Gastroesophageal sphincter (tissue), 4 donors: ENCODE measurements at regions not wholly inside any gene's neighbourhood (a gene's known extent, or its start where the extent isn't known, plus 50 kb on each side); places are given as distances from the start of the nearest gene placed in this dataset.

Experiments used
- ATAC-seq: fragments of 150-250 bp; one replicate; pipeline ENCODE4 v1.9.1; 2016; ENCODE audit warnings: mild to moderate bottlenecking, moderate library complexity
- H3K27ac ChIP-seq, 4 donors: fragments of 200-600 bp; sonication (generic) in 3 of 4; 1 replicate in 3 of 4; 2 replicates in 1 of 4; pipeline ENCODE4 v1.5.1; 2016 to 2019
- H3K27me3 ChIP-seq: fragments of 200-600 bp; sonication (generic); one replicate; pipeline ENCODE4 v1.5.1; 2019
- H3K36me3 ChIP-seq, 2 donors: fragments of 200-600 bp; sonication (generic); one replicate each; pipeline ENCODE4 v1.5.1; 2019; ENCODE audit warnings: control low read depth in 1 of 2
- H3K4me1 ChIP-seq, 3 donors: fragments of 200-600 bp; sonication (generic); 1 replicate in 2 of 3; 2 replicates in 1 of 3; pipeline ENCODE4 v1.5.1; 2016 to 2019; ENCODE audit warnings: control low read depth in 2 of 3
- H3K4me3 ChIP-seq, 2 donors: fragments of 200-600 bp; sonication (generic); one replicate each; pipeline ENCODE4 v1.5.1; 2019; ENCODE audit warnings: mild to moderate bottlenecking in 1 of 2, moderate library complexity in 1 of 2
- H3K9me3 ChIP-seq, 3 donors: fragments of 200-600 bp; sonication (generic); one replicate each; pipeline ENCODE4 v1.5.1; 2017 to 2019; ENCODE audit warnings: control low read depth in 2 of 3
- EP300 ChIP-seq: sonication (generic); formaldehyde crosslinking; IDR thresholded peaks from one replicate; pipeline ENCODE4 v1.6.1; 2017; ENCODE audit warnings: antibody characterized with exemption, mild to moderate bottlenecking
- POLR2A ChIP-seq, 2 donors: fragments of 450-650 bp; IDR thresholded peaks; one replicate each; pipeline ENCODE4 v1.6.1; 2017; ENCODE audit warnings: antibody characterized with exemption in 2 of 2, mild to moderate bottlenecking in 2 of 2, moderate library complexity in 1 of 2
- POLR2AphosphoS5 ChIP-seq: sonication (generic); formaldehyde crosslinking; IDR thresholded peaks from one replicate; pipeline ENCODE4 v1.6.1; 2017; ENCODE audit warnings: antibody characterized with exemption
- WGBS, 2 donors: methylation state at CpG; one replicate each; pipeline ENCODE4 v1.1.5; 2018; ENCODE audit warnings: low coverage in 1 of 2; 5-methylcytosine and 5-hydroxymethylcytosine counted together
- TF ChIP-seq, protein P1 (sequence below), 4 experiments: fragments of 200-600 bp in 2 of 4; fragments of 450-650 bp in 2 of 4; sonication (generic) in 1 of 4; IDR thresholded peaks; one replicate each; pipeline ENCODE4 v1.5.1; 2017 to 2019; ENCODE audit warnings: antibody characterized with exemption in 4 of 4, mild to moderate bottlenecking in 2 of 4, moderate library complexity in 2 of 4

DNA sequence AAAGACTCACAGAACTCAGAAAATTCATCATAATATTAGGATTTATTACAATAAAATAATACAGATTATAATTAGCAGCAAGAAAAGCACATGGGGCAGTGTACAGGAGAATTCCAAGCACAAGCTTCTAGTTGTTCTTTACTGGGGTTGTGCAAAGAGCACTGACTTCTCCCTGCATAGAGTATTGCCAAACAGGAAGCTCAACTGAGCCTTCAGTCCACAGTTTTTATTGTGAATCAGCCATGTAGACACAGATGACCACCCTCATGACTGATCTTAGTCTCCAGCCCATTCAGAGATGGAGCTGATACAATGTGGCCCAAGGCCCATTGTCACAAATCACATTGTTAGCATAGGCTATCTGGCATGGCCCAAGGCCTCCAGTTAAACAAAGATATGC, 798.9 kb downstream of the KCNA4 start:
- no peak for ATAC-seq
- TF ChIP-seq POLR2A (IDR thresholded peaks at IDR 0.05), result no peak
- no peak for TF ChIP-seq EP300
- TF ChIP-seq, protein P1, sequence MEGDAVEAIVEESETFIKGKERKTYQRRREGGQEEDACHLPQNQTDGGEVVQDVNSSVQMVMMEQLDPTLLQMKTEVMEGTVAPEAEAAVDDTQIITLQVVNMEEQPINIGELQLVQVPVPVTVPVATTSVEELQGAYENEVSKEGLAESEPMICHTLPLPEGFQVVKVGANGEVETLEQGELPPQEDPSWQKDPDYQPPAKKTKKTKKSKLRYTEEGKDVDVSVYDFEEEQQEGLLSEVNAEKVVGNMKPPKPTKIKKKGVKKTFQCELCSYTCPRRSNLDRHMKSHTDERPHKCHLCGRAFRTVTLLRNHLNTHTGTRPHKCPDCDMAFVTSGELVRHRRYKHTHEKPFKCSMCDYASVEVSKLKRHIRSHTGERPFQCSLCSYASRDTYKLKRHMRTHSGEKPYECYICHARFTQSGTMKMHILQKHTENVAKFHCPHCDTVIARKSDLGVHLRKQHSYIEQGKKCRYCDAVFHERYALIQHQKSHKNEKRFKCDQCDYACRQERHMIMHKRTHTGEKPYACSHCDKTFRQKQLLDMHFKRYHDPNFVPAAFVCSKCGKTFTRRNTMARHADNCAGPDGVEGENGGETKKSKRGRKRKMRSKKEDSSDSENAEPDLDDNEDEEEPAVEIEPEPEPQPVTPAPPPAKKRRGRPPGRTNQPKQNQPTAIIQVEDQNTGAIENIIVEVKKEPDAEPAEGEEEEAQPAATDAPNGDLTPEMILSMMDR (IDR thresholded peaks at IDR 0.05), result no peak
- TF ChIP-seq POLR2AphosphoS5, result no peak
- Histone ChIP-seq H3K4me1 (no peaks in the 10 kb centered on the region), H3K4me3 (no peak overlapping the region), H3K27ac (no peak overlapping the region), H3K9me3 (peaks cover 0 to 16% (median 0%) of the 10 kb centered on the region in 3 donors), H3K36me3 (no peaks in the 10 kb centered on the region), H3K27me3 (no peaks in the 10 kb centered on the region)

- Histone ChIP-seq H3K4me3 (no peak overlapping the region), H3K27ac (no peak overlapping the region), H3K36me3 (no peaks in the 10 kb centered on the region), H3K27me3 (no peaks in the 10 kb centered on the region), H3K9me3 (peaks cover 0 to 9% (median 0%) of the 10 kb centered on the region in 3 donors), H3K4me1 (no peaks in the 10 kb centered on the region)
- TF ChIP-seq POLR2A (IDR thresholded peaks at IDR 0.05) (no peak), POLR2AphosphoS5 (no peak), EP300 (no peak)
- TF ChIP-seq, protein P1 (IDR thresholded peaks at IDR 0.05), result no peak
- 57 to 69% methylated on average over 3 to 4 of the region's 4 CpGs for WGBS, 2 donors
- ATAC-seq, result no peak
Measured at GRCh38 chr11:29214833-29215232, 802.0 kb downstream of the KCNA4 start.

GRCh38 chr11:29211202-29211601, 805.6 kb downstream of the KCNA4 start:
- no peaks in the 10 kb centered on the region for H3K36me3 ChIP-seq

DNA sequence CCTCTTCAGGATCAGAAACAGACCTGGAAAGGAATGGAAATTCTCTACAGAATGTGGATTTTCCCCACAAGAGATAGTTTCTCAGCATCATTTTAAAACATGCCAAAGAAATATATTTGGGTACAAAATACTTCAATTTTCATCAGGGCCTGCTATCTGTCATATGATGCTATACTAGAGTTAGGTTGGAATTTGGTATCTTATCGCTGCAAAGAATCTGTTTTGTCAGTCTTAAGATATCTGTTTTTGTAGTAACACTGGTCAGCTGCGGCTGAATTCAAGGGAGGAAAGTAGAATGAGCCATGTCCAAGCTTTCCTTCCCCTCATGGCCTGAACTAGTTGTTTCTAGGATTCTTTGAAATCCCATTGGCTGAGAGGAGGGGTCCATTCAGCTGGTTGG, 806.4 kb downstream of the KCNA4 start:
- TF ChIP-seq EP300 (no peak), POLR2AphosphoS5 (no peak), POLR2A (IDR thresholded peaks at IDR 0.05) (no peak)
- TF ChIP-seq, protein P1 (IDR thresholded peaks at IDR 0.05), result no peak
- WGBS, 2 donors, result 88 to 90% methylated on average over 2 of the region's 2 CpGs

More at GRCh38 chr11:29211202-29211601, 805.6 kb downstream of the KCNA4 start:
- Histone ChIP-seq H3K4me1 (no peaks in the 10 kb centered on the region), H3K4me3 (no peak overlapping the region), H3K27ac (no peak overlapping the region), H3K27me3 (no peaks in the 10 kb centered on the region), H3K9me3 (no peaks in the 10 kb centered on the region)
- 72 to 82% methylated on average over 2 to 3 of the region's 3 CpGs for WGBS, 2 donors
- TF ChIP-seq EP300, result no peak
- ATAC-seq, result no peak

DNA sequence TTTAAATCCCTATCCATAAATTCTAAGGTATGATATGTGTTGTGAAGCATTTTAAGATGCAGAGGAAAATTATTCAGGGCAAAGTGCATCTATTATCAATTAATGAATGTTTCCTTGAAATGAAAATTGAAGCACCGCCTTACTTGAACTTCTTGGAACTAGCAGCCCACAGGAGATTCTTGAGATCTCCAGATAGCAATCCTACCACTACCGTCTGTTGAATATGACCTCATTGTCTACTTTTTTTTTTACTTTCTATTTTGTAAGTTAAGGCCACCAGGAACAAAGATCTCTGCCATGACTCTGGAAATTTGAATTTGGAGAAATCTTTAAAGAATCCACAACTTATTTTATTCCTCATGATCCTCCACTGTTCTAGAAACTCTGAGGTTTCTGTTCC, 808.7 kb downstream of the KCNA4 start:
- H3K36me3 ChIP-seq, result no peaks in the 10 kb centered on the region
- no peak overlapping the region for H3K4me3 ChIP-seq
- no peaks in the 10 kb centered on the region for H3K27me3 ChIP-seq
- no peaks in the 10 kb centered on the region for H3K4me1 ChIP-seq
- ATAC-seq, result no peak
- H3K27ac ChIP-seq, result no peak overlapping the region
- TF ChIP-seq, protein P1 (IDR thresholded peaks at IDR 0.05), result no peak
- TF ChIP-seq POLR2AphosphoS5, result no peak
- no peak for TF ChIP-seq EP300
- no peak for TF ChIP-seq POLR2A (IDR thresholded peaks at IDR 0.05)
- H3K9me3 ChIP-seq, result no peaks in the 10 kb centered on the region
- WGBS, 2 donors, result 58 to 64% methylated on average over 2 of the region's 2 CpGs

More for the DNA sequence above, 806.4 kb downstream of the KCNA4 start:
- ATAC-seq, result no peak
- H3K9me3 ChIP-seq, result no peaks in the 10 kb centered on the region
- H3K27ac ChIP-seq, result no peak overlapping the region
- no peaks in the 10 kb centered on the region for H3K36me3 ChIP-seq
- H3K27me3 ChIP-seq, result no peaks in the 10 kb centered on the region
- H3K4me3 ChIP-seq, result no peak overlapping the region
- no peaks in the 10 kb centered on the region for H3K4me1 ChIP-seq
